ENCODE measurements at regions not wholly inside any gene's neighbourhood (a gene's known extent, or its start where the extent isn't known, plus 50 kb on each side); places are given as distances from the start of the nearest gene placed in this dataset.
"Not testable (repeated sequence)": the region's sequence is repeated elsewhere in the genome, so short reads cannot be mapped to it uniquely, and the experiment has no call there.

DNA sequence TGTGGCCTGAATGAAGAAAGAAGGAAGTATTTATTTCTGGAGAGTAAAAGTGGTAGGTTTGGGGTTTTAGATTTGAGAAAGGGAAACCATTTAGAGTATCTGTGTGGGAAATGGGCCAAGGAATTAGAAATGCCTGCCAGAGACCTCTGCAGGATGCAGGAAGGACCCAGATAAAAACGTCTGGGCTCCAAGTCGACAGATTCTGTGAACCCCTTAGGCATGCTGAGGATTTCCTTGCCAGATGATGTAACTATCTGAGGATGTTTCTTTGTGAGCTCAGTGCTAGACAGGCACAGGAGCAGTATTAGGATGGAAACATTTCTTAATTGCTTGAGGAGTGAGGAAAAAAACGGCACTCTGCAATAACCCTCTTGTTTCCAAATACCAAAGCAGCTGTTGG is 251.8 kb upstream of the DMRT1 start:
- DNase-seq (ENCODE audit: low read depth) = no peak

DNA sequence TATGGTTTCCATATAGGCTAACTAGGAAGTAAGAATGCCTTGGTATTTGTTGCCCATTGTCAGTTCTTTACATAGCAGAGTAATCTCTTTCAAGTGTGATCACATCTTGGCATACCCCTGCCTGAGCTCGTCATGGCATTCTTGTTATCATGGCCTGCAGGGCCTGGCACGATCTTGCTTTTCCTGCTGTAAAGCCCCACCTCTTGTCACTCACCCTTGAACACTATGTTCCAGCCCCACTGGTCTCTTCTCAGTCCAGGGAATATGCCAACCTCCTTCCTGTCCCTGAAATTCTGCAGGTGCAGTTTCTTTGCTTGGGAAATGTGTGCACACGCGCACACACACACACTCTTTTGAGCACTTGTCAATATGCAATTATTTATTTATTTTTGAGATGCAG is 250.2 kb upstream of the DMRT1 start:
- DNase-seq (ENCODE audit: low read depth) = no peak

- no peak for DNase-seq (ENCODE audit: low read depth)
These were observed 249.3 kb upstream of the DMRT1 start for GRCh38 chr9:592225-592624.

GRCh38 chr9:592733-593132 is 248.8 kb upstream of the DMRT1 start:
- DNase-seq (ENCODE audit: low read depth) = no peak

GRCh38 chr9:593809-594208 is 247.7 kb upstream of the DMRT1 start:
- no peak for DNase-seq (ENCODE audit: low read depth)

DNA sequence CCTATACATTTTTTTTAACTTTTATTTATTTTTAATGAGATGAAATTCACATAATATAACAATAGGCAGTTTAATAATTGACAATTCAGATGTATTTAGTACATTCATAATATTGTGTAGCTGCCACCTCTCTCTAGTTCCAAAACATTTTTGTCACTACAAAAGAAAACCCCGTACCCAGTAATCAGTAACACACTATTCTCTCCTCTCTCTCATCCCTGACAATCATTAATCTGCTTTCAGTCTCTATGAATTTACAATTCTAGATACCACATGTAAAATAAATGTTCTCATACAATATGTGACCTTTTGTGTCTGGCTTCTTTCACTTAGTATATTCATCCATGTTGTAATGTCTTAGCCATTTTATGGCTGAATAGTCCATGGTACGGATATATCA is 244.8 kb upstream of the DMRT1 start:
- no peak for DNase-seq (ENCODE audit: low read depth)

- DNase-seq (ENCODE audit: low read depth) = no peak
These were observed 241.5 kb upstream of the DMRT1 start for GRCh38 chr9:600006-600405.

DNA sequence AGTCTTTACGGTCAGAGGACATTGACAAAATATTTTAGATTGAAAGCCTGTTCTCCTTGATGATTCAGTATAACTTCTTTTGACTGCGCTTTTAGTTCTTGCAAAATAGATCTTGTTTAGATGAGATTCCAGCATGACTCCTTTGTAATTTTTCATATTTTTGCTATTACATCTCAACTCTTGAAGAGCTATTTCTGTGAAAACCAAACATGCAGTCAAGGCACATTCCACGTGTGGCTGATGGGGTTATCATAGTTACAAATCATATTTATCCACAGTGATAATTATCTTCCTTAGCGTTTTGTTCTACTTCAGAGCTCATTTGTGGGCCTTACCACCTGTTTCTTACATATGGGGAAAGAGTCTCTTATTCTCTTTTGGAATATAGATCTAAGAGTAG is 238.8 kb upstream of the DMRT1 start:
- DNase-seq (ENCODE audit: low read depth) = no peak

GRCh38 chr9:603126-603525 is 238.4 kb upstream of the DMRT1 start:
- no peak for DNase-seq (ENCODE audit: low read depth)

DNA sequence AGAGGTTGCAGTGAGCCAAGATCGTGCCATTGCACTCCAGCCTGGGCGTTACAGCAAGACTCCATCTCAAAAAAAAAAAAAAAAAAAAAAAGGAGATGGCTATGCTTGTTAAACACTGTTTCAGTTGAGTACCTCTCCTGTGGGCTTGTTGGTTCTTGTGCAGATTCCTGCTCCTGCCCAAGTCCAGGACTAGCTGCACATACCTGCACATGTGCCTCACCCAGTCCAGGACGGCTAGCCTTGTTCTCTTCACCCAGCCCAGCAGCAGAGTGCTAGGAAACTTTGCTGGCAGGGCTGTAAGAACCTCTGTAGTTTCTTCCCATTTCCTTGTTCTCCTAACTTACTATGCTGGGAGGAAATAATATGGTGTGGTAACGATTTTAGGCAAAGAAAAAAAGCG is 234.1 kb upstream of the DMRT1 start:
- DNase-seq (ENCODE audit: low read depth) = no peak

DNA sequence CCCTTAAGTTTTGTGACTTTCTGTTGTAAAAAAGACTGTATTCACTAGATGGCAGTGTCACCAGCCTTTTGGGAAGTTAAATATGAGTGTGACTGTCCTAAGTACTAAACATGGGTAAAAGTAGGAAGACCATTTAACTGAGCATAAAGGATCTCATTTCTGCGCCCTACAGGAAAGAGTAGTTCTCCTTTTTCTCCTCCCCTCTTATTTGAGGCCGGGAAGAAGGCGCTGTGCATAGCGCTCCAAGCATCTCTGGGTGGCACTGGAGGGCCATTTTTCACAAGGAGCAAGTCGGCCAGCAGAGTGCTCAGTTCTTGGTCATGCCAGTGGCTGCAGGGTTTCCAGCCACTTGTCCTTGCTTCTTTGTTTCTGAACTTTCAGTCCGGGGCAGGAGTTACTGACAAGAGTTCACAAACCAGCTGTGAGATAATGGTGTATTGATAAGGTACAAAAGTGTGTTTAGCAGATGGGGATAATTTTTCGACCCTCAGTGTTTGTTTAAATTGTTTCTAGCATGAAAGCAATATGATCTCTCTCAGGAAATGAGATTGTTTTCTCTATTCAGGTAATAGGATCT is 227.6 kb upstream of the DMRT1 start:
- no peak for DNase-seq (ENCODE audit: low read depth)

DNA sequence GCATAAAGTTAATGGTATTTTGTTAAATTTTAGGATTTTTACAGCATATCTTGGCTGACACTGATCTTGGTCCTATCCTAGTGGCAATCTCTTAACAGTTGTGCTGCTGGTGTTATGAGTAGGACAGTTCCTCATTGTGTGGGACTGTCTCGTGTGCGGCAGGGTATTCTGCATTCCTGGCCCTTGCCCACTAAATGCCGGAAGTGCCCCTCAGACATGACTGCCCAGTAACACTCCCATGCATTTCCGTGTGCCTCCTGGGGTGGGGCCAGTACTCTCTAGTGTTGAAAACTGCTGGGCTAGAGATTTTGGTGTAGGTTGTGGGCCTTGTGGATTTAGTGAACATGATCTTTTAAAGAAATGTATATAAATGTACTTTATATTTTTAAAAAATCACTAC is 227.1 kb upstream of the DMRT1 start:
- no peak for DNase-seq (ENCODE audit: low read depth)

GRCh38 chr9:615756-616155 is 225.7 kb upstream of the DMRT1 start:
- DNase-seq (ENCODE audit: low read depth) = no peak

GRCh38 chr9:616694-617093 is 224.8 kb upstream of the DMRT1 start:
- no peak for DNase-seq (ENCODE audit: low read depth)

- DNase-seq (ENCODE audit: low read depth) = no peak
These were observed 223.9 kb upstream of the DMRT1 start for GRCh38 chr9:617445-618085.

GRCh38 chr9:618478-618877 is 223.0 kb upstream of the DMRT1 start:
- no peak for DNase-seq (ENCODE audit: low read depth)

- DNase-seq (ENCODE audit: low read depth) = no peak
These were observed 220.2 kb upstream of the DMRT1 start for GRCh38 chr9:621201-621855.

DNA sequence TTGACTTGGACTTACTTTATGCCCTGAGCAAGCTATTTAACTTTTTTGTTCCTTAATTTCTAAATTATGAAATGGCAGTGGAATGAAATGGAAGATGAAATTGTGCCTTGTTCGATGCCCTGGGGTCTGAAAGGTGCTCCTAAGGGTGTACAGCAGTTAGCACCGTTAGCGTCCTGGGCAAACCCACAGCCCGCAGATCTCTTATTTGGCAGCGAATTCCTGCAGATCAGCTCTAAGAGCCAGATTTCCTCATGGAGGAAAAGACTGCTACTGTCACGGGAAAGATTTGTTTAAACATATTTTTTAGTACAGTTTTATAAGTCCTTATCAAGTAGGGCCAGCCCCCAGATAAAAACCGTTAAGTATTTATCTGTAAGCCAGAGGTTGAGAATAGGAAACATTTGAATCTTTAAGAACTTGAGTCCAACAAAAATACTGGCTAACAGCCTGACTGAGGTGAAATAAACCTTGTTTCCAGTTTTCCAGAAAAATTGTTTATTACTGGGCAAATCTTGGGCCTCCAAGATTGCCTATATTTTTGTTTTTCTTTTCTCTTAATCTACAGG is 216.5 kb upstream of the DMRT1 start:
- no peak for DNase-seq (ENCODE audit: low read depth)

- no peak for DNase-seq (ENCODE audit: low read depth)
These were observed 215.9 kb upstream of the DMRT1 start for GRCh38 chr9:625613-626012.

DNA sequence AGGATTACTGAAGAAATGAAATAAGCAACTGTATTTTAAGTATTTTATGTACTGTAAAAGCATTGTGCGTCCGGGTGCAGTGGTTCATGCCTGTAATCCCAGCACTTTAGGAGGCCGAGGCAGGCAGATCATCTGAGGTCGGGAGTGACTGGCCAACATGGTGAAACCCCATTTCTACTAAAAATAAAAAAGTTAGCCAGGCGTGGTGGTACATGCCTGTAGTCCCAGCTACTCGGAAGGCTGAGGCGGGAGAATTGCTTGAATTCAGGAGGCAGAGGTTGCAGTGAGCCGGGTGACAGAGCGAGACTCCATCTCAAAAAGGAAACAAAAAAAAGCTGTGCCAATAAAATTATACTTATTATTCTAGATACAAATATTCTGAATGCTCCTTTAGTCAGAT is 215.4 kb upstream of the DMRT1 start:
- not testable (repeated sequence) for DNase-seq (ENCODE audit: low read depth)

DNA sequence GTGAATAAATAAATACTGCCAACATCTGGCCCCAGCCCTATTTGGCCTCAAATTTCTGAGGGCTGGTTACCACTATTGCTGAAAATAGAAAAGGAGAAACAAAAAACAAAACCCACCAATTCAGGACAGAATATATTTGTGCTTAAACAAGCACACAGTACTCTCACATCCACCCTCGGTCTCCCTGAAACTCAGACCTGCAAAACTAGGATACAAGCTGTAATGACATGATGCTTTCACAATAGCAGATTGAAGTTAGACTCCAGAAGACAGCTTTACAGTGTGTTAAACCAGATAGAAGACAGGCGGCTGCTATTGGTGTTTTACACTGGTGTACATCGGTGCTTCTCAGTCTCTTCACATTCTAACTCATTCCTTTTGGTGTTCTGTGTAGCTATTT is 214.9 kb upstream of the DMRT1 start:
- no peak for DNase-seq (ENCODE audit: low read depth)

DNA sequence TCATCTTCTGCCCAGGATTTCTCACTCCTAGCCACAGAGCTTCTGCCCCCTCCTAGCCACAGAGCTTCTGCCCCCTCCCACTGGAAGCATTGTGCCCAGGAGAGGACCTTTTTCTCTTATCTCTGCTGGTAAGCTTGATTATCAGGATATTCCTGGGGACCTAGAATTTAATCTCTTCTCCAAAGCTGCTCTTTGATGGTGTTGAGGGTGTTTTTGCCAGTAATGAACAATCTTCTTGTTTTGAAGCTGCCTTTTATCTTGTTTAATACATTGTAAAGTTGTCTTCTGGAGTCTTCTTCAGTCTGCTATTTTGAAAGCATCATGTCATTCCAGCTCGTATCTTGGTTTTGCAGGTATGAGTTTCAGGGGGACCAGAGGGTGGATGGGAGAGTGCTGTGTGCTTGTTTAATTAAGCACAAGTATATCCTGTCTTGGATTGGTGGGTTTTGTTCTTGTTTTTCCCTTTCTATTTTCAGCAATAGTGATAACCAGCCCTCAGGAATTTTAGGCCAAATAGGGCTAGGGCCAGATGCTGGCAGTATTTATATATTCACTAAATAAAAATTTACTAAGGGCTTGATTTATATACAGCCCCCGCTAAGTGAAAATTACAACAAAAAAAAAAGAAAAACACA is 214.0 kb upstream of the DMRT1 start:
- no peak for DNase-seq (ENCODE audit: low read depth)

DNA sequence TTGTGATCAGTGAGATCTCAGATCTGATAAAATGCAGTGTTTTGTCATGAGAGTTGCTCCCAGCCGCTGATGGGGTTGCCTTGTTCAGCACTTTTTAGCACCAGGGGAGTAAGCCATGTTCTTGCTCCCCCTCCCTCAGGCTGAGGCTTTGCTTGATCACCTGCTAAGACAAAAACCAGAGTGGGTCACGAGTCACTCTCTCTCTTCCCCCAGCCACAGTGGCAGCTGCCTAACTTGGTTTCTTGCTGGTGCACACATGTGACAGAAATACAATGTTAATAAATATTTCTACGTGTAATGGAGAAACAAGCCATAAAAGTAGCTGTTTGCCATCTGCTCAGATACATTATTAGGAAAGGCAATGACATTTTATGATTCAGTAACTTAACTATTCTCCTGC is 212.4 kb upstream of the DMRT1 start:
- no peak for DNase-seq (ENCODE audit: low read depth)
